ENCODE measurements at regions not wholly inside any gene's neighbourhood (a gene's known extent, or its start where the extent isn't known, plus 50 kb on each side); places are given as distances from the start of the nearest gene placed in this dataset.

- TF ChIP-seq GATA3 (IDR thresholded peaks at IDR 0.05; ENCODE audit: borderline replicate concordance) (no peak), MAFK (IDR thresholded peaks at IDR 0.05; ENCODE audit: partially characterized antibody) (no peak), SREBF2 (IDR thresholded peaks at IDR 0.05) (no peak), RAD21 (conservative IDR thresholded peaks at IDR 0.05 in 1 of 2, IDR thresholded peaks at IDR 0.05 in 1 of 2) (no peak), REST (IDR thresholded peaks at IDR 0.05) (no peak), CTCF (IDR thresholded peaks at IDR 0.05) (no peak), RARB (CRISPR knock-in tag; IDR thresholded peaks at IDR 0.05) (no peak), HMGXB4 (CRISPR knock-in tag; IDR thresholded peaks at IDR 0.05; ENCODE audit: borderline replicate concordance) (no peak), NPAS2 (CRISPR knock-in tag; IDR thresholded peaks at IDR 0.05; ENCODE audit: borderline replicate concordance) (no peak), HDAC2 (IDR thresholded peaks at IDR 0.05) (no peak), MYC (IDR thresholded peaks at IDR 0.05; ENCODE audit: borderline replicate concordance, low read length) (no peak), EP300 (IDR thresholded peaks at IDR 0.05) (no peak)
Observed at GRCh38 chrX:120781403-120781802, 94.3 kb downstream of the CT47B1 start.

Data from A549 (cell line).